Endothelial cell (in vitro differentiated cells): ENCODE measurements at regions not wholly inside any gene's neighbourhood (a gene's known extent, or its start where the extent isn't known, plus 50 kb on each side); places are given as distances from the start of the nearest gene placed in this dataset.

ENCODE experiments used
- DNase-seq: peaks from one replicate; pipeline ENCODE4 v3.0.0; 2021; ENCODE audit warnings: low spot score
- H3K27ac Mint-ChIP-seq: one replicate; pipeline ENCODE4 v1.8.0; 2021; ENCODE audit warnings: mixed read lengths, inconsistent platforms; ENCODE audit not compliant: unreplicated experiment
- H3K27me3 Mint-ChIP-seq: one replicate; pipeline ENCODE4 v1.8.0; 2021; ENCODE audit warnings: mild to moderate bottlenecking, moderate library complexity, mixed read lengths, inconsistent platforms; ENCODE audit not compliant: unreplicated experiment
- H3K36me3 Mint-ChIP-seq: one replicate; pipeline ENCODE4 v1.8.0; 2021; ENCODE audit warnings: mild to moderate bottlenecking, low read depth, mixed read lengths, inconsistent platforms; ENCODE audit not compliant: unreplicated experiment
- H3K4me1 Mint-ChIP-seq: one replicate; pipeline ENCODE4 v1.8.0; 2021; ENCODE audit warnings: mild to moderate bottlenecking, mixed read lengths, inconsistent platforms; ENCODE audit not compliant: unreplicated experiment
- H3K4me3 Mint-ChIP-seq: one replicate; pipeline ENCODE4 v1.8.0; 2021; ENCODE audit warnings: mild to moderate bottlenecking, mixed read lengths, inconsistent platforms; ENCODE audit not compliant: unreplicated experiment
- H3K9me3 Mint-ChIP-seq: one replicate; pipeline ENCODE4 v1.8.0; 2021; ENCODE audit warnings: mixed read lengths, inconsistent platforms; ENCODE audit not compliant: unreplicated experiment
- TF ChIP-seq, protein P1 (sequence below): fragments of 200-600 bp; sonication (generic); IDR thresholded peaks from one replicate; pipeline ENCODE4 v1.5.0; 2021; ENCODE audit warnings: antibody characterized with exemption; ENCODE audit not compliant: unreplicated experiment

DNA sequence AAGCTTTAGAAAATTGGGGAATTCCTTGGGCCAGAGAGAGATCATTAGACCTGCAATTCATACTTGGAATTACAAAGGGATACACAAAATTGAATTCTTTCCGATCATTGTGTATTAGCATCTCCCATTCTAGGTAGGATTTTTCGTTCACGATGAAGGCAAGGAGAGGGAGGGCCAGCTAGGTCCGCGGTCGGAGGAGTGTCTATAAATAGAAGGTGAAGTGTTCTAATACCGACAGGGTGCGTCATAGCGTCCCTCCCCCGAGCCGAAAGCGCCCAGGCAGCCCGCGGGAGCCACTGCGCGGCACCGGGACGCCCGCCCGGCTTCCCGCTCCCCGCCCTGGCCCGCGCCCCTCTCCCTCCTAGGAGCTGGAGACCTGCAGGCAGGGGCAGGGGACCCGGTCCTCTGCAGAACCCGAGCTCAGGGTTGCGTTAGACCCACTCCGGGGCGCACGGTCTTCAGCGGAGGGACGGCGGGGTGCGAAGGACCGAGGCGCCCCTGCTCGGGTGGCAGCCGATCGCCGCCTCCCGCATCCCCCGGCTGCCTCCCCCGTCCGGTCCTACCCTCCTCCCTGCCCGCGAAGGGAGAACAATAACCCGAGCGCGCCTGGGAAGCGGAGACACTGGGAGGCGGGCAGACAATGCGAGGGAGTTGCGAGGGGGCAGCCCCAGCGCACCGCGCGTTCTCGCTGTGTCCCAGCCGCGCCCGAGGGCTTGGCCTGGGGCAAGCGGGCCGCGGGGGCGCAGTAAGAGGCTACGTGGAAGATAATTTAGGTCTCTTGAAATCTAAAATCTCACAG lies 114.2 kb upstream of the SERTAD2 start:
- Mint-ChIP-seq H3K27me3 (no peaks in the 10 kb centered on the region), H3K9me3 (no peaks in the 10 kb centered on the region), H3K4me1 (peaks cover 5% of the 10 kb centered on the region), H3K27ac (peak overlapping the region; percentile 44), H3K36me3 (no peaks in the 10 kb centered on the region), H3K4me3 (peak overlapping the region; percentile 93)
- TF ChIP-seq, protein P1, sequence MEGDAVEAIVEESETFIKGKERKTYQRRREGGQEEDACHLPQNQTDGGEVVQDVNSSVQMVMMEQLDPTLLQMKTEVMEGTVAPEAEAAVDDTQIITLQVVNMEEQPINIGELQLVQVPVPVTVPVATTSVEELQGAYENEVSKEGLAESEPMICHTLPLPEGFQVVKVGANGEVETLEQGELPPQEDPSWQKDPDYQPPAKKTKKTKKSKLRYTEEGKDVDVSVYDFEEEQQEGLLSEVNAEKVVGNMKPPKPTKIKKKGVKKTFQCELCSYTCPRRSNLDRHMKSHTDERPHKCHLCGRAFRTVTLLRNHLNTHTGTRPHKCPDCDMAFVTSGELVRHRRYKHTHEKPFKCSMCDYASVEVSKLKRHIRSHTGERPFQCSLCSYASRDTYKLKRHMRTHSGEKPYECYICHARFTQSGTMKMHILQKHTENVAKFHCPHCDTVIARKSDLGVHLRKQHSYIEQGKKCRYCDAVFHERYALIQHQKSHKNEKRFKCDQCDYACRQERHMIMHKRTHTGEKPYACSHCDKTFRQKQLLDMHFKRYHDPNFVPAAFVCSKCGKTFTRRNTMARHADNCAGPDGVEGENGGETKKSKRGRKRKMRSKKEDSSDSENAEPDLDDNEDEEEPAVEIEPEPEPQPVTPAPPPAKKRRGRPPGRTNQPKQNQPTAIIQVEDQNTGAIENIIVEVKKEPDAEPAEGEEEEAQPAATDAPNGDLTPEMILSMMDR = no peak
- DNase-seq = peak; percentile 59

DNA sequence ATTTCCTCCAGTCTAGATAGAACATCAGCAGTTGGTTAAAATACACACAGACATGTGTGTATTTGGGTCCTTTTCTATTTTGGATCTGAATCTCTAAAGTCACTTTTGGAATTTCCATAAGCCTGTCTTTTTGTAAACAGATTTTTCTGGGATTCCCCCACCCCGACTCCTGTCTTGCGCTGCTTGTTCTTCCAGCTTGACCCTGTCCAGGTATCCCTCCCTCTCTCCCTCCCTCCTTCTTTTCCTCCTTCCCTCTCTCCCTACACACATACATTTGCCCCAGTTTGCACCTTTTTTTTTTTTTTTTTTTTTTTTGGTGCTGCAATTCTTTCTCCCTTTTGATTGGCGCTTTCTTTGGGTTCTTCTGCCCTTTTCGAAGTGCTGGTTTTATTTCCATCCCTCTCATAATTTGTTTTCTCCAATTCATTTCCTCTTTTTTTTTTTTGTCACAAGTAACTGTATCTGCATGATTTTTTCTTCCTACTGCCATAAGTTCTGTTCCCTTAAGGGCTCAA lies 114.8 kb upstream of the SERTAD2 start:
- H3K4me3 Mint-ChIP-seq = peak overlapping the region; percentile 73
- TF ChIP-seq, protein P1 = no peak
- H3K27ac Mint-ChIP-seq = no peak overlapping the region
- no peak for DNase-seq
- H3K27me3 Mint-ChIP-seq = no peaks in the 10 kb centered on the region
- H3K36me3 Mint-ChIP-seq = no peaks in the 10 kb centered on the region
- H3K9me3 Mint-ChIP-seq = no peaks in the 10 kb centered on the region
- H3K4me1 Mint-ChIP-seq = peaks cover 5% of the 10 kb centered on the region

DNA sequence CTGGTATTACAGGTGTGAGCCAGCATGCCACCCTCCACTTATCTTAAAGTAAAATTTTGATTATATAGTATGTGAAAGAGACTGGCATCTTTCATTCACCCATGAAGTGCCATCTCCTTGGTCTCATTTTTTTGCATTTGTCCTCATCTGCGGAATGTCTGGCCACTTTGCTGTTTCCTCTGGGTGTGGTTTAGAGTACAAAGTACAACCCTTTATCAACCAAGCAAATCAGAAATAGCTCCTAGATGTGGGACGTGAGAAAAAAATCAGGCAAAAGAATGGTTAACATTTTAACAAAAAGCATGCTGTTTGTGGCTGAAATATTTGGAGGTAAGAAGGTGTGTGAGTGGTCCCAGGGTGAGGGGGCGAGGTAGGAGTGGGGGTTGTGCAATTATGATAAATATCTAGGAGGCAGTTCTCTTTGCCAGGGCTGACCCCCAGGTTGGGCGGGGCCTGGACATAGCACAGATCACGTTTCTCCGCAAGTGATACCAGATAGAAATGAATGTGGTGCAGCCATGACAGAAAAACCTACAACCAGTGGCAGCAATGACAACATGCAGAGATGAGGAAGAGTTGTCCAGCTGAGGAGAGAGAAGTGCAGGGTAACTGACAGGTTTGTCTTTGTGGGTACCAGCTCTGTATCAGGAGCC lies 115.8 kb upstream of the SERTAD2 start:
- H3K27ac Mint-ChIP-seq = no peak overlapping the region
- no peak for DNase-seq
- H3K4me1 Mint-ChIP-seq = peaks cover 5% of the 10 kb centered on the region
- no peaks in the 10 kb centered on the region for H3K9me3 Mint-ChIP-seq
- TF ChIP-seq, protein P1 = no peak
- no peaks in the 10 kb centered on the region for H3K36me3 Mint-ChIP-seq
- H3K27me3 Mint-ChIP-seq = peaks cover 3% of the 10 kb centered on the region
- H3K4me3 Mint-ChIP-seq = no peak overlapping the region

DNA sequence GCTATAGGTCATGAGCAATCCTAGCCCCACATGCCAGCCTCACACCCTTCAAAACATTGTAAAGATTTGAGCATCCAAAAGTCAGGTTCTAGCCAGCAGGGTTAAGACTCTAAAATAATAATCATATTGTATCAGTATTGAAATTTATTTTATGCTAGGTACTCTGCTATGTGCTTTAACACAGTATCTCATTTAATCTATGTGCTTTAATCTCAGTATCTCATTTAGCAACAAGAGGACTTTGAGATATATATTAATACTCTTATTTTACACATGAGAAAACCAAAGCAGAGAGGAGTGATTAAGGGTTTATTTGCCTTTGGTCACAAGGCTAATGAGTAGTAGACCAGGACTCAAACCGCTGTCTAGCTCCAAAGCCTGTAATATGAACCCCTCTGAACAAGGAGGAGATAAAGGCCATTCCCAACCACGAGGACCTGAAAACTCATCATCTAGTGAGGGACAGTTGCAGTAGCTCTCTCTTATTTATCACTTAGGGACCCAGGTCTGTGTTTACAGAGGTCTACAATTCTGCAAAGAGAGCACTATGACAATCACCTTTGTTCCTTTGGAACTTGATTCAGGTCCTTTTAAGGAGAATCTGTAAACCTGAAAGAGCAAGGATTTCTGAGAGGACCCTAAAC lies 116.5 kb upstream of the SERTAD2 start:
- no peak overlapping the region for H3K27ac Mint-ChIP-seq

More for the DNA sequence above, 116.5 kb upstream of the SERTAD2 start:
- Mint-ChIP-seq H3K4me3 (no peak overlapping the region), H3K9me3 (no peaks in the 10 kb centered on the region), H3K36me3 (no peaks in the 10 kb centered on the region), H3K4me1 (peaks cover 5% of the 10 kb centered on the region), H3K27me3 (peaks cover 3% of the 10 kb centered on the region)
- DNase-seq = no peak
- TF ChIP-seq, protein P1 = no peak
